Activated CD4-positive, alpha-beta T cell treated with anti-CD3 and anti-CD28 coated beads for 4 hours (primary cell): ENCODE measurements at regions not wholly inside any gene's neighbourhood (a gene's known extent, or its start where the extent isn't known, plus 50 kb on each side); places are given as distances from the start of the nearest gene placed in this dataset.

Experiments
- DNase-seq, 2 donors: peaks; one replicate each; pipeline ENCODE4 v3.0.0-alpha.2; 2020

GRCh38 chr3:182739619-182740018, 53.7 kb upstream of the ATP11B start:
- DNase-seq: no peak

GRCh38 chr3:182740710-182741109, 52.6 kb upstream of the ATP11B start:
- DNase-seq: no peak

- no peak for DNase-seq
Observed at GRCh38 chr3:182741214-182741613, 52.1 kb upstream of the ATP11B start.
